ENCODE measurements at regions not wholly inside any gene's neighbourhood (a gene's known extent, or its start where the extent isn't known, plus 50 kb on each side); places are given as distances from the start of the nearest gene placed in this dataset.

DNA sequence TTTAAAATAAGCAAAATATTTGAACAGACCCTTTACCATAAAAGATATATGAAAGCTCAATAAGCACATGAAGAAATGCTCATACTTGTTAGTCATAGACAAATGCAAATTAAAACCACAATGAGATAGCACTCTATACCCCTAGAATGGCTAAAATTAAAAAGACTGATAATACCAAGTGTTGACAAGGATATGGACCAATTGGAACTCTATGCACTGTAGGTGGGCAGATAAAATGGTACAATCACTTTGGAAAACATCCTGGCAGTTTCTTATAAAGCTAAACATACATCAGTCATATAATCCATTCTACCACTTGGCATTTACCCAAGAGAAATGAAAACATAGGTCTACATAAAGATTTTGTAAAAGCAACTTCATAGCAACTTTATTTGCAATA, 293.0 kb upstream of the TLE3 start:
- Mint-ChIP-seq H3K36me3 (no peaks in the 10 kb centered on the region), H3K4me3 (no peak overlapping the region), H3K4me1 (ENCODE audit: unreplicated experiment) (peaks cover 16% of the 10 kb centered on the region), H3K9me3 (no peaks in the 10 kb centered on the region), H3K27me3 (peaks cover 12% of the 10 kb centered on the region), H3K27ac (no peak overlapping the region)
- TF ChIP-seq, protein P1, sequence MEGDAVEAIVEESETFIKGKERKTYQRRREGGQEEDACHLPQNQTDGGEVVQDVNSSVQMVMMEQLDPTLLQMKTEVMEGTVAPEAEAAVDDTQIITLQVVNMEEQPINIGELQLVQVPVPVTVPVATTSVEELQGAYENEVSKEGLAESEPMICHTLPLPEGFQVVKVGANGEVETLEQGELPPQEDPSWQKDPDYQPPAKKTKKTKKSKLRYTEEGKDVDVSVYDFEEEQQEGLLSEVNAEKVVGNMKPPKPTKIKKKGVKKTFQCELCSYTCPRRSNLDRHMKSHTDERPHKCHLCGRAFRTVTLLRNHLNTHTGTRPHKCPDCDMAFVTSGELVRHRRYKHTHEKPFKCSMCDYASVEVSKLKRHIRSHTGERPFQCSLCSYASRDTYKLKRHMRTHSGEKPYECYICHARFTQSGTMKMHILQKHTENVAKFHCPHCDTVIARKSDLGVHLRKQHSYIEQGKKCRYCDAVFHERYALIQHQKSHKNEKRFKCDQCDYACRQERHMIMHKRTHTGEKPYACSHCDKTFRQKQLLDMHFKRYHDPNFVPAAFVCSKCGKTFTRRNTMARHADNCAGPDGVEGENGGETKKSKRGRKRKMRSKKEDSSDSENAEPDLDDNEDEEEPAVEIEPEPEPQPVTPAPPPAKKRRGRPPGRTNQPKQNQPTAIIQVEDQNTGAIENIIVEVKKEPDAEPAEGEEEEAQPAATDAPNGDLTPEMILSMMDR (conservative IDR thresholded peaks at IDR 0.05): no peak
- no peak for DNase-seq (ENCODE audit: extremely low spot score, unreplicated experiment)

DNA sequence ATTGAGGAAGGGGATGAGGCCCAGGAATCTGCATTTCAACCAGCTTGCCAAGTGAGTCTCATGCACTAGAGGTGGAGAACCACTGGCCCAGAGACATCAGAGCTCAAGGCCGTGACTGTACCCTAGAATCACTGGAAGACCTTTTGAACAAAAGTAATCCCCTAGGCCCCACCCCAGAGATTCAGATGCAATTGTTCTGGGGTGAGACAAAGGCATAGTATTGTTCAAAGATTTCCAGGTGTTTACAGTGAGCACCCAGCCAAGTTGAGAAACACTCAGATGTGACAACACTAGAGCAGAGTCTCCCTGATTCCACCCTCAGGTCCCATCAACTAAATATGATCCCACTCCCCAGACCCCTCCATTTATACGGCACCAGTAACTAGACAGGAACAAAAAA, 290.3 kb upstream of the TLE3 start:
- Mint-ChIP-seq H3K4me1 (ENCODE audit: unreplicated experiment) (peaks cover 24% of the 10 kb centered on the region), H3K9me3 (no peaks in the 10 kb centered on the region), H3K27me3 (peaks cover 3% of the 10 kb centered on the region), H3K36me3 (no peaks in the 10 kb centered on the region), H3K4me3 (no peak overlapping the region), H3K27ac (no peak overlapping the region)
- DNase-seq (ENCODE audit: extremely low spot score, unreplicated experiment): no peak
- TF ChIP-seq, protein P1 (conservative IDR thresholded peaks at IDR 0.05): no peak

DNA sequence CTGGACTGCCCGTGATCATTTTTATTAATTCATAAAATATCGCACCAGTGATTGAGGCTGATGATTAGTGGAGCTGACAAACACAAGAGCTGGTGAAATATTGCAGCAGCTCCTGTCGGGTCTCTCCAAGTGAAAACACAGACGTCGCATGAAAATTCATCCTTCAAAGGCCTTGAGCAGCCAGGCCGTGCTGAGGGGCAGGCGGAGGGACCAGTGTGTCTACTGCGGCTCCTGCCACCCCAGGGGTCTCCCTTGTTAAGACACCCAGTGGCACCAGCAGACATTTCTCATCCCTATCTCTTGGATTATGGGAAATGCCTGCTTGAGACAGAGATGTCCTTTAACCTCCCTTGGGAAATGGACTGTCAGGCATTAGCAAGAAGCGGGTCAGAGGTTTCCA, 289.4 kb upstream of the TLE3 start:
- DNase-seq (ENCODE audit: extremely low spot score, unreplicated experiment): no peak
- Mint-ChIP-seq H3K4me3 (no peak overlapping the region), H3K36me3 (no peaks in the 10 kb centered on the region), H3K27me3 (peaks cover 3% of the 10 kb centered on the region), H3K27ac (no peak overlapping the region), H3K9me3 (no peaks in the 10 kb centered on the region), H3K4me1 (ENCODE audit: unreplicated experiment) (peaks cover 24% of the 10 kb centered on the region)
- TF ChIP-seq, protein P1 (conservative IDR thresholded peaks at IDR 0.05): no peak

DNA sequence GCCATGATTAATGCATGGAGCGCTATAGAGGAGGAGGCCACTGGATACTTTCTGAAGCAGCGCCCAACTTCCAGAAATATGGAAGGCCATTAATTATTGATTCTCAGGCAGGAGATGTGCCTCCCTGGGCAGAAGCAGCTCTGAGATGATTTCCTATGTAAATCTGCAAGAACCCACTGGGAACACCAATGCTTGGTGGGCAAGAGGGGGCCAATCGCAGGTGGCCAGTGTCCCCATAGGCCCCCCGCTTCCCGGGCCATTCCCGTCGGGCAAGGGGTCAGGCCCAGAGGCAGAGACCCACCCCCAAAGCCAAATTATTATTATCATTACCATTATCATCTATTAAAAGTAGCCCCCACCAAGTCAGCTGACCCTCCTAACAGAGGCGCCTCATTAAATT, 288.0 kb upstream of the TLE3 start:
- Mint-ChIP-seq H3K27ac (no peak overlapping the region), H3K4me3 (no peak overlapping the region), H3K9me3 (no peaks in the 10 kb centered on the region), H3K4me1 (ENCODE audit: unreplicated experiment) (peaks cover 24% of the 10 kb centered on the region), H3K36me3 (no peaks in the 10 kb centered on the region), H3K27me3 (peaks cover 3% of the 10 kb centered on the region)
- no peak for DNase-seq (ENCODE audit: extremely low spot score, unreplicated experiment)
- TF ChIP-seq, protein P1 (conservative IDR thresholded peaks at IDR 0.05): no peak

DNA sequence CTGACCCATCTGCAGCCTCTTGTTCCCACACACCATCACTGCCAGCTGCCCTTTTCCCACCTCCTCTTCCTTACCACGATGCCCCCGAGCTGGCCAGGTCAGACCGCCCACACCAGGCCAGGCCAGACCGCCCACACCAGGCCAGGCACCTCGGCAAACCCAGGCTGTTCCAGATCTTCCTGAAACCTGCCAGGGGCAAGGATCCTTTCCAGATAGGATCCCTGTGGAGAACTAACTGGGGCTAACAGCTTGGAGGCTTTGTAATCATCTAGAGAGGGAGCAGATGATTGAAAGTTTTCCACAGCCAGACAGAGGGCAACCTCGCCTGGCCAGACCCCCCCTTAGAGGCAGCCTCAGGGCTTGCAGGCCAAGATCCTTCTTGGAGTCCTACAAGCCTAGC, 287.3 kb upstream of the TLE3 start:
- Mint-ChIP-seq H3K27ac (no peak overlapping the region), H3K4me3 (no peak overlapping the region), H3K36me3 (no peaks in the 10 kb centered on the region), H3K9me3 (no peaks in the 10 kb centered on the region), H3K27me3 (peaks cover 3% of the 10 kb centered on the region), H3K4me1 (ENCODE audit: unreplicated experiment) (peaks cover 24% of the 10 kb centered on the region)
- TF ChIP-seq, protein P1 (conservative IDR thresholded peaks at IDR 0.05): no peak
- no peak for DNase-seq (ENCODE audit: extremely low spot score, unreplicated experiment)

DNA sequence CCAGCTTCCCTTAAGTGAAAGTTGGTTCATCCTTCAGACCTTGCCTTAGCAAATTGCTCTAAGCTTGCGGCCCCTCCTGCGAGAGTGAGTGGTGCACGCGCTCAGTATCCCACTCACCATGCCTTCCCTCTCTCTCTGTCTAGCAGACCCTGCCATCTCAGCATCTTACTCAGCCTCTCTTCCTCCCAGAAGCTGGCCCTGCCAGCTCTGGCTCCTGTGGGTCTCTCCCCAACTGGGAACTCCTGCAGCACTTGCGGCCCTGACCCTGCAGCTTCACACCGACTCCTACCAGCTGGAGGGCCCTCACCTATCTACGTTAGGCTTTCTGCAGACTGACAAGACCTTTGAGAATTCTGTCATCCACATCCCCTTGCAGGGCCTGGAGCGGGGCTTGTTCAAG, 286.1 kb upstream of the TLE3 start:
- Mint-ChIP-seq H3K36me3 (no peaks in the 10 kb centered on the region), H3K4me3 (no peak overlapping the region), H3K27ac (no peak overlapping the region), H3K4me1 (ENCODE audit: unreplicated experiment) (peaks cover 24% of the 10 kb centered on the region), H3K27me3 (peaks cover 3% of the 10 kb centered on the region), H3K9me3 (no peaks in the 10 kb centered on the region)
- TF ChIP-seq, protein P1 (conservative IDR thresholded peaks at IDR 0.05): no peak
- peak; percentile 34 for DNase-seq (ENCODE audit: extremely low spot score, unreplicated experiment)
